HEK293T (cell line): ENCODE measurements at regions not wholly inside any gene's neighbourhood (a gene's known extent, or its start where the extent isn't known, plus 50 kb on each side); places are given as distances from the start of the nearest gene placed in this dataset.

Source experiments
- ARNT ChIP-seq: fragments of 450-650 bp; IDR thresholded peaks from 2 replicates; pipeline ENCODE4 v1.6.1; 2017; ENCODE audit warnings: mild to moderate bottlenecking
- BHLHE40 ChIP-seq: fragments of 450-650 bp; IDR thresholded peaks from 2 replicates; pipeline ENCODE4 v1.6.1; 2016; ENCODE audit warnings: mild to moderate bottlenecking, moderate library complexity, borderline replicate concordance
- CTBP1 ChIP-seq: fragments of 450-650 bp; IDR thresholded peaks from 2 replicates; pipeline ENCODE4 v1.6.1; 2016; ENCODE audit warnings: borderline replicate concordance
- FOXK2 ChIP-seq: fragments of 450-650 bp; IDR thresholded peaks from 2 replicates; pipeline ENCODE4 v1.6.1; 2016; ENCODE audit warnings: mild to moderate bottlenecking
- FOXM1 ChIP-seq: fragments of 450-650 bp; IDR thresholded peaks from 2 replicates; pipeline ENCODE4 v1.6.1; 2017; ENCODE audit warnings: mild to moderate bottlenecking, borderline replicate concordance
- HDGF ChIP-seq: fragments of 450-650 bp; IDR thresholded peaks from 2 replicates; pipeline ENCODE4 v1.6.1; 2017; ENCODE audit warnings: antibody characterized with exemption, borderline replicate concordance
- LEF1 ChIP-seq: fragments of 450-650 bp; IDR thresholded peaks from 2 replicates; pipeline ENCODE4 v1.6.1; 2017; ENCODE audit warnings: mild to moderate bottlenecking, borderline replicate concordance
- NFRKB ChIP-seq: fragments of 450-650 bp; IDR thresholded peaks from 2 replicates; pipeline ENCODE4 v1.6.1; 2016; ENCODE audit warnings: mild to moderate bottlenecking, moderate library complexity
- SP1 ChIP-seq: fragments of 450-650 bp; IDR thresholded peaks from 2 replicates; pipeline ENCODE4 v1.6.1; 2017
- SUZ12 ChIP-seq: fragments of 450-650 bp; IDR thresholded peaks from 2 replicates; pipeline ENCODE4 v1.6.1; 2016; ENCODE audit warnings: mild to moderate bottlenecking
- TARDBP ChIP-seq: fragments of 450-650 bp; IDR thresholded peaks from 2 replicates; pipeline ENCODE4 v1.6.1; 2016
- ZNF384 ChIP-seq: fragments of 450-650 bp; IDR thresholded peaks from 2 replicates; pipeline ENCODE4 v1.6.1; 2016

GRCh38 chr9:88025411-88026117 lies 51.2 kb upstream of the CDK20 start:
- no peak for TF ChIP-seq ARNT
- no peak for TF ChIP-seq BHLHE40
- TF ChIP-seq HDGF: no peak
- no peak for TF ChIP-seq SUZ12
- no peak for TF ChIP-seq TARDBP
- TF ChIP-seq ZNF384: no peak
- no peak for TF ChIP-seq CTBP1
- TF ChIP-seq LEF1: no peak
- TF ChIP-seq NFRKB: no peak
- no peak for TF ChIP-seq SP1
- no peak for TF ChIP-seq FOXM1
- TF ChIP-seq FOXK2: no peak
